SHP77 treated with DMSO at 0.1 percent for 48 hours (cell line): ENCODE measurements at regions not wholly inside any gene's neighbourhood (a gene's known extent, or its start where the extent isn't known, plus 50 kb on each side); places are given as distances from the start of the nearest gene placed in this dataset.

Experiments used
- DNase-seq: peaks from one replicate; lab custom pipeline; 2025; lab: John Stamatoyannopoulos, UW

GRCh38 chr5:54645882-54646355, 128.4 kb downstream of the SNX18 start:
- DNase-seq = no peak

GRCh38 chr5:54644226-54644625, 126.7 kb downstream of the SNX18 start:
- no peak for DNase-seq

- no peak for DNase-seq
Measured at GRCh38 chr5:54643685-54644106, 126.1 kb downstream of the SNX18 start.

- no peak for DNase-seq
Measured at GRCh38 chr5:54639621-54640020, 122.1 kb downstream of the SNX18 start.

- no peak for DNase-seq
Measured at GRCh38 chr5:54638106-54638505, 120.5 kb downstream of the SNX18 start.

GRCh38 chr5:54637654-54638053, 120.1 kb downstream of the SNX18 start:
- DNase-seq = no peak

- DNase-seq = no peak
Measured at GRCh38 chr5:54634089-54634488, 116.5 kb downstream of the SNX18 start.

GRCh38 chr5:54632131-54632701, 114.7 kb downstream of the SNX18 start:
- no peak for DNase-seq

GRCh38 chr5:54630738-54631359, 113.3 kb downstream of the SNX18 start:
- DNase-seq = no peak

GRCh38 chr5:54629115-54629514, 111.6 kb downstream of the SNX18 start:
- no peak for DNase-seq

GRCh38 chr5:54628050-54628449, 110.5 kb downstream of the SNX18 start:
- DNase-seq = no peak

GRCh38 chr5:54626407-54626806, 108.8 kb downstream of the SNX18 start:
- DNase-seq = no peak

GRCh38 chr5:54624805-54625568, 107.4 kb downstream of the SNX18 start:
- no peak for DNase-seq

- no peak for DNase-seq
Measured at GRCh38 chr5:54621709-54622108, 104.2 kb downstream of the SNX18 start.

GRCh38 chr5:54621048-54621447, 103.5 kb downstream of the SNX18 start:
- DNase-seq = no peak

- DNase-seq = no peak
Measured at GRCh38 chr5:54620141-54620933, 102.8 kb downstream of the SNX18 start.

GRCh38 chr5:54619731-54620130, 102.2 kb downstream of the SNX18 start:
- DNase-seq = no peak

- no peak for DNase-seq
Measured at GRCh38 chr5:54616518-54617220, 99.1 kb downstream of the SNX18 start.

GRCh38 chr5:54616031-54616430, 98.5 kb downstream of the SNX18 start:
- no peak for DNase-seq

- no peak for DNase-seq
Measured at GRCh38 chr5:54615381-54615780, 97.8 kb downstream of the SNX18 start.

GRCh38 chr5:54612711-54613110, 95.2 kb downstream of the SNX18 start:
- no peak for DNase-seq
